ENCODE measurements at regions not wholly inside any gene's neighbourhood (a gene's known extent, or its start where the extent isn't known, plus 50 kb on each side); places are given as distances from the start of the nearest gene placed in this dataset.

GRCh38 chr1:219812491-219813203 lies 115.7 kb downstream of the SLC30A10 start:
- H3K9ac ChIP-seq: no peak overlapping the region
- 17% methylated on average over 4 of the region's 4 CpGs for WGBS (ENCODE audit: low lambda C conversion rate)
- POLR2A ChIA-PET: interaction anchor here (1.2 kb wide), 1 partner anchor 245 kb away, joined by 3 read pairs; no protein-coding TSS in a partner anchor
- TF ChIP-seq RAD21 (IDR thresholded peaks at IDR 0.05; ENCODE audit: low read length): peak; percentile 100
- TF ChIP-seq MAX (IDR thresholded peaks at IDR 0.05; ENCODE audit: low read depth): 0 out of 2 replicates have a peak, but pooled peaks have one; percentile 14
- no peak for TF ChIP-seq MXI1 (IDR thresholded peaks at IDR 0.05; ENCODE audit: low read depth, low read length)
- peak; percentile 90 for TF ChIP-seq SMC3 (IDR thresholded peaks at IDR 0.05; ENCODE audit: low read depth, low read length)
- no peak for TF ChIP-seq RXRA (IDR thresholded peaks at IDR 0.05; ENCODE audit: borderline replicate concordance, low read depth)
- no peak for TF ChIP-seq GABPA (IDR thresholded peaks at IDR 0.05; ENCODE audit: low read depth)
- TF ChIP-seq, protein P1, sequence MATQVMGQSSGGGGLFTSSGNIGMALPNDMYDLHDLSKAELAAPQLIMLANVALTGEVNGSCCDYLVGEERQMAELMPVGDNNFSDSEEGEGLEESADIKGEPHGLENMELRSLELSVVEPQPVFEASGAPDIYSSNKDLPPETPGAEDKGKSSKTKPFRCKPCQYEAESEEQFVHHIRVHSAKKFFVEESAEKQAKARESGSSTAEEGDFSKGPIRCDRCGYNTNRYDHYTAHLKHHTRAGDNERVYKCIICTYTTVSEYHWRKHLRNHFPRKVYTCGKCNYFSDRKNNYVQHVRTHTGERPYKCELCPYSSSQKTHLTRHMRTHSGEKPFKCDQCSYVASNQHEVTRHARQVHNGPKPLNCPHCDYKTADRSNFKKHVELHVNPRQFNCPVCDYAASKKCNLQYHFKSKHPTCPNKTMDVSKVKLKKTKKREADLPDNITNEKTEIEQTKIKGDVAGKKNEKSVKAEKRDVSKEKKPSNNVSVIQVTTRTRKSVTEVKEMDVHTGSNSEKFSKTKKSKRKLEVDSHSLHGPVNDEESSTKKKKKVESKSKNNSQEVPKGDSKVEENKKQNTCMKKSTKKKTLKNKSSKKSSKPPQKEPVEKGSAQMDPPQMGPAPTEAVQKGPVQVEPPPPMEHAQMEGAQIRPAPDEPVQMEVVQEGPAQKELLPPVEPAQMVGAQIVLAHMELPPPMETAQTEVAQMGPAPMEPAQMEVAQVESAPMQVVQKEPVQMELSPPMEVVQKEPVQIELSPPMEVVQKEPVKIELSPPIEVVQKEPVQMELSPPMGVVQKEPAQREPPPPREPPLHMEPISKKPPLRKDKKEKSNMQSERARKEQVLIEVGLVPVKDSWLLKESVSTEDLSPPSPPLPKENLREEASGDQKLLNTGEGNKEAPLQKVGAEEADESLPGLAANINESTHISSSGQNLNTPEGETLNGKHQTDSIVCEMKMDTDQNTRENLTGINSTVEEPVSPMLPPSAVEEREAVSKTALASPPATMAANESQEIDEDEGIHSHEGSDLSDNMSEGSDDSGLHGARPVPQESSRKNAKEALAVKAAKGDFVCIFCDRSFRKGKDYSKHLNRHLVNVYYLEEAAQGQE (IDR thresholded peaks at IDR 0.05; ENCODE audit: low read depth, low read length): no peak
- TF ChIP-seq CHD2 (IDR thresholded peaks at IDR 0.05; ENCODE audit: low read length, partially characterized antibody): peak; percentile 29
- peak; percentile 39; the same call in 1 of the 2 replicates for TF ChIP-seq NFIC (IDR thresholded peaks at IDR 0.05; ENCODE audit: borderline replicate concordance)
- peak in 1 of 2 experiments; percentile 27; a peak in 1 of 4 replicates for TF ChIP-seq EP300 (IDR thresholded peaks at IDR 0.05; ENCODE audit: borderline replicate concordance in 1 of 2, low read depth in 1 of 2, low read length in 1 of 2)
- no peak for TF ChIP-seq TEAD4 (IDR thresholded peaks at IDR 0.05; ENCODE audit: borderline replicate concordance, insufficient read depth)
- no peak for TF ChIP-seq NRF1 (IDR thresholded peaks at IDR 0.05; ENCODE audit: low read depth, low read length)
- TF ChIP-seq FOSL2 (IDR thresholded peaks at IDR 0.05; ENCODE audit: borderline replicate concordance, low read depth): 0 out of 2 replicates have a peak, but pooled peaks have one; percentile 16
- no peak for TF ChIP-seq ZBTB33 (IDR thresholded peaks at IDR 0.05; ENCODE audit: borderline replicate concordance, low read depth)
- TF ChIP-seq POLR2AphosphoS5 (IDR thresholded peaks at IDR 0.05; ENCODE audit: low read depth, low read length): no peak
- TF ChIP-seq, protein P2, sequence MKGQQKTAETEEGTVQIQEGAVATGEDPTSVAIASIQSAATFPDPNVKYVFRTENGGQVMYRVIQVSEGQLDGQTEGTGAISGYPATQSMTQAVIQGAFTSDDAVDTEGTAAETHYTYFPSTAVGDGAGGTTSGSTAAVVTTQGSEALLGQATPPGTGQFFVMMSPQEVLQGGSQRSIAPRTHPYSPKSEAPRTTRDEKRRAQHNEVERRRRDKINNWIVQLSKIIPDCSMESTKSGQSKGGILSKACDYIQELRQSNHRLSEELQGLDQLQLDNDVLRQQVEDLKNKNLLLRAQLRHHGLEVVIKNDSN (IDR thresholded peaks at IDR 0.05; ENCODE audit: borderline replicate concordance, low read depth): no peak
- no peak for TF ChIP-seq FOXJ3 (CRISPR knock-in tag; IDR thresholded peaks at IDR 0.05)
- TF ChIP-seq GATA2 (CRISPR knock-in tag; IDR thresholded peaks at IDR 0.05): 0 out of 2 replicates have a peak, but pooled peaks have one; percentile 18
- TF ChIP-seq RCOR1 (IDR thresholded peaks at IDR 0.05; ENCODE audit: low read length): peak; percentile 54
- no peak for TF ChIP-seq ELF1 (IDR thresholded peaks at IDR 0.05)
- TF ChIP-seq SIN3A (IDR thresholded peaks at IDR 0.05; ENCODE audit: borderline replicate concordance, low read depth, low read length): no peak
- peak; percentile 6; the same call in 1 of the 2 replicates for TF ChIP-seq JUND (IDR thresholded peaks at IDR 0.05)
- TF ChIP-seq EZH2phosphoT487 (IDR thresholded peaks at IDR 0.05; ENCODE audit: borderline replicate concordance, low read depth): no peak
- TF ChIP-seq TAF1 (IDR thresholded peaks at IDR 0.05; ENCODE audit: borderline replicate concordance, low read depth, low read length): no peak
- no peak for TF ChIP-seq YY1 (IDR thresholded peaks at IDR 0.05; ENCODE audit: low read depth)
- TF ChIP-seq TCF12 (IDR thresholded peaks at IDR 0.05): peak; percentile 61

More at GRCh38 chr1:219812491-219813203, 115.7 kb downstream of the SLC30A10 start:
- Histone ChIP-seq H3K27ac (ENCODE audit: low read depth in 2 of 2, low read length in 1 of 2) (peak overlapping the region in 1 of 2 experiments; percentile 32; a peak in 2 of 4 replicates), H2AFZ (ENCODE audit: low read depth) (no peak overlapping the region), H3K4me2 (0 out of 2 replicates have a peak overlapping the region, but pooled peaks have one; percentile 28), H3K4me3 (ENCODE audit: low read depth in 2 of 2, low read length in 1 of 2) (peak overlapping the region in 1 of 2 experiments; percentile 14; a peak in 1 of 4 replicates), H3K79me2 (ENCODE audit: insufficient read depth) (no peaks in the 10 kb centered on the region), H3F3A (replicated peaks; ENCODE audit: insufficient read depth) (no peaks in the 10 kb centered on the region), H3K27me3 (ENCODE audit: insufficient read depth) (no peaks in the 10 kb centered on the region), H3K36me3 (replicated peaks in 1 of 2; ENCODE audit: control insufficient read depth in 1 of 2, insufficient read depth in 2 of 2, low read length in 1 of 2) (no peaks in the 10 kb centered on the region), H3K4me1 (ENCODE audit: control insufficient read depth in 1 of 2, insufficient read depth in 2 of 2, low read depth in 1 of 2, low read length in 1 of 2) (peaks cover 4 to 5% of the 10 kb centered on the region in 2 experiments), H3K9me2 (no peaks in the 10 kb centered on the region), H4K20me1 (ENCODE audit: insufficient read depth) (no peaks in the 10 kb centered on the region), H3K9me3 (no peaks in the 10 kb centered on the region)
- DNase-seq: peak; percentile 67
- CTCF ChIA-PET: interaction anchor here (0.6 to 4.9 kb wide), 73 partner anchors 9 to 1599 kb away, joined by 3 to 53 read pairs (median 4); partner anchors contain the start of gene RRP15

All from SK-N-SH (cell line).